Naive B cell (primary cell): ENCODE measurements at regions not wholly inside any gene's neighbourhood (a gene's known extent, or its start where the extent isn't known, plus 50 kb on each side); places are given as distances from the start of the nearest gene placed in this dataset.
A peak's percentile ranks its signal among the peaks of the same experiment; 100 is the strongest.
"Not testable (repeated sequence)": the region's sequence is repeated elsewhere in the genome, so short reads cannot be mapped to it uniquely, and the experiment has no call there.

Experiments used
- ATAC-seq, 2 donors: fragments of 150-1000 bp; cut with Tn5 transposase; 2 replicates each; pipeline ENCODE4 v1.10.0; 2021; ENCODE audit warnings: low read depth in 2 of 2, mild to moderate bottlenecking in 2 of 2, moderate library complexity in 2 of 2
- DNase-seq: peaks from one replicate; pipeline ENCODE4 v3.0.0; 2022
- H3K27ac Mint-ChIP-seq, 6 donors: one replicate each; pipeline ENCODE4 v1.8.0; 2020 to 2022; ENCODE audit warnings: mild to moderate bottlenecking in 6 of 6, mixed read lengths in 6 of 6, moderate library complexity in 5 of 6, inconsistent platforms in 2 of 6
- H3K27me3 Mint-ChIP-seq, 3 donors: one replicate each; pipeline ENCODE4 v1.8.0; 2021 to 2022; ENCODE audit warnings: mixed read lengths in 3 of 3, mild to moderate bottlenecking in 1 of 3
- H3K36me3 Mint-ChIP-seq, 2 donors: one replicate each; pipeline ENCODE4 v1.8.0; 2020 to 2022; ENCODE audit warnings: mixed read lengths in 2 of 2, inconsistent platforms in 1 of 2, mild to moderate bottlenecking in 1 of 2
- H3K4me1 Mint-ChIP-seq, 3 donors: one replicate each; pipeline ENCODE4 v1.8.0; 2020 to 2022; ENCODE audit warnings: mixed read lengths in 3 of 3, inconsistent platforms in 1 of 3, mild to moderate bottlenecking in 1 of 3, moderate library complexity in 1 of 3
- H3K4me3 Mint-ChIP-seq, 8 donors: one replicate each; pipeline ENCODE4 v1.8.0; 2020 to 2022; ENCODE audit warnings: mild to moderate bottlenecking in 8 of 8, mixed read lengths in 8 of 8, moderate library complexity in 8 of 8, inconsistent platforms in 2 of 8
- H3K9me3 Mint-ChIP-seq, 7 donors: one replicate each; pipeline ENCODE4 v1.8.0; 2020 to 2022; ENCODE audit warnings: mixed read lengths in 7 of 7, mild to moderate bottlenecking in 5 of 7, inconsistent platforms in 2 of 7, moderate library complexity in 1 of 7

DNA sequence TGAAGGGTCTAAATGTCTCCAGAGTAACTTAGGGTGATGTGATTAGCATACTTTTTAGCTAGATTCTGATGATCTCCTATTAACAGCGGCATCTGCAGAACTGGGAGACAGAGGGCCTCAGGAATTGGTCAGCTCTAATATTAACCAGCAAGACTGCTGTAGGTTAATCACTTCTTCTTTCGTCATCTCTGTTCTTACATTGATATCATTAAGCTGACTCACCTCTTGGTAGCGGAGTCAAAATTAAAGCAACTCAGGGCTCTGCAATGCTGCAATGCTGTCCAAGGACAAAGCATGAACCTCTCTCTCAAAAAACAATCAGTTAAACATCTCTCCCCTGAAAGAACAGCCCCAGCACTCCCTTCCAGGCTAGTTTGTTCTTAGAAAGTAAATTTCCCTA lies 57.5 kb upstream of the TRA2B start:
- Mint-ChIP-seq H3K27me3 (peaks cover 20 to 38% (median 24%) of the 10 kb centered on the region in 3 donors), H3K27ac (no peak overlapping the region), H3K4me3 (no peak overlapping the region), H3K4me1 (no peaks in the 10 kb centered on the region), H3K9me3 (no peaks in the 10 kb centered on the region), H3K36me3 (no peaks in the 10 kb centered on the region)
- ATAC-seq (no peak), DNase-seq (no peak)

DNA sequence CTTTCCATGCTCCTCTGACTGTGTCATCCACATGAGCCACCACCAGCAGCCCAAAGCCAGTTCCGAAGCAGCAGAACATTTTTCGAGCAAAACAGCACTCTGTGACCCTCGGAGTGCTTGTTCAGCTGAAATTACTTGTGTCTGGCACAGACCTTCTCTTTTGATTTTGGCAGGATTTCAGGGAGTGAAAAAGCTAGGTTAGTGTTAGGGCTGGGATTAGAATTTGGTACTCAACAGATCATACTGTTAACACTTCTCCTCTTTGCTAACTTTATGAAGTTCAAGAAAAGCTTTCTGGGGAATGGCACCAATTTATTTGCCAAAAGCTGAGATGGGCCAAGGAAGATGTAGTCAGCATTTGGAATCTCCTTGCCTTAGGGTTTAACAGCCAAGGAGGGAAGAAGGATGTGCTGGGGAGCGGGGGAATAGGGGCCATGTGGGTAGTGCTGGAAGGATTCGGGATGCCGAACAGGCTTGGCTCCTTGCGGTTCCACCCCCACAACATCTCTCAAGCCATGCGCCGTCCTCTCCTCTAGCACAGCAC lies 55.1 kb upstream of the TRA2B start:
- Mint-ChIP-seq H3K4me3 (no peak overlapping the region), H3K36me3 (no peaks in the 10 kb centered on the region), H3K27ac (peak overlapping the region in 1 of 6 donors; percentile 76), H3K27me3 (peaks cover 14 to 38% (median 18%) of the 10 kb centered on the region in 3 donors), H3K9me3 (no peaks in the 10 kb centered on the region), H3K4me1 (peaks cover 0 to 3% (median 0%) of the 10 kb centered on the region in 3 donors)
- ATAC-seq, result no peak
- DNase-seq, result no peak

DNA sequence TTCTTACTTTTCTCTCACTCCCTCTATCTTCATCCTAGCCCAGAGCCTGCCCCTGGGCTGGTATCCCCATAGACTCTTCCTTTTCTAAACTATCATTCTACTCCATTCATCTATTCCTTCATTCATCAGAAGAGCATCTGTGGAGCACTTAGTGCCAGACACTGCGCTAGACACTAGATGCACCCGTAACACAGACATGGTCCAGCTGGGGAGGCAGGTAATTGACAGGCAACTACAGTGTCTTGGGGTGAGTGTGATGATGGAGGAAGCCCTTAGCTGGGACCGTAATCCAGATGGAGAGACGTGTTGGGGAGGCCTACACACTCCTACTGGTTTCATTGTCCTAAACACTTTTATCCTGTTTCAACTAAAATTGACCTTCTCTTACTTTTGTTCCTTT lies 53.2 kb upstream of the TRA2B start:
- H3K27ac Mint-ChIP-seq, H3K4me1 Mint-ChIP-seq, ATAC-seq, H3K9me3 Mint-ChIP-seq, H3K36me3 Mint-ChIP-seq, DNase-seq, H3K4me3 Mint-ChIP-seq: not testable (repeated sequence)
- H3K27me3 Mint-ChIP-seq, result peaks cover 8 to 28% (median 15%) of the 10 kb centered on the region in 3 donors

- no peak overlapping the region for H3K27ac Mint-ChIP-seq
- DNase-seq, result no peak
- H3K27me3 Mint-ChIP-seq, result peaks cover 8 to 21% (median 20%) of the 10 kb centered on the region in 3 donors
- no peaks in the 10 kb centered on the region for H3K36me3 Mint-ChIP-seq
- H3K9me3 Mint-ChIP-seq, result no peaks in the 10 kb centered on the region
- no peak overlapping the region for H3K4me3 Mint-ChIP-seq
- peaks cover 0 to 3% (median 0%) of the 10 kb centered on the region in 3 donors for H3K4me1 Mint-ChIP-seq
- no peak for ATAC-seq
Measured at GRCh38 chr3:185989511-185989910, 51.7 kb upstream of the TRA2B start.

DNA sequence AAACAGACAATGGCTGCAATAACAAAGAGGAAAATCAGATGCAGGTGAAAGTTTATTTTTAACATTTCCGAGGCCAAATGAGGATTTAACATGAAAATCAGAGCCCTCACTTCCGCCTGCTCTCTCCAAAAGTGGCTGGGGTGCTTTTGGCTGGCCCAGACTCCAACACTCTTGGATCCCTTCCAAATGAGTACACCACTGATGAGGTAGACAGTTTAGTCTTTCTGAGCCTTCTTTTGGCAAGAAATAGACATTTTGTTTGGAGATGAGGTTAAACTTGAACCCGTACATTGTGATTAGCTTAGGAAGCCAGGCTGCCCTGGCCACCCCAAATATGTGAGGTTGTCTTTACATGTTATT lies 51.0 kb upstream of the TRA2B start:
- ATAC-seq (no peak), DNase-seq (no peak)
- peaks cover 0 to 3% (median 0%) of the 10 kb centered on the region in 3 donors for H3K4me1 Mint-ChIP-seq
- H3K36me3 Mint-ChIP-seq, result no peaks in the 10 kb centered on the region
- no peak overlapping the region for H3K4me3 Mint-ChIP-seq
- no peak overlapping the region for H3K27ac Mint-ChIP-seq
- H3K9me3 Mint-ChIP-seq, result no peaks in the 10 kb centered on the region
- peaks cover 9 to 24% (median 21%) of the 10 kb centered on the region in 3 donors for H3K27me3 Mint-ChIP-seq

DNA sequence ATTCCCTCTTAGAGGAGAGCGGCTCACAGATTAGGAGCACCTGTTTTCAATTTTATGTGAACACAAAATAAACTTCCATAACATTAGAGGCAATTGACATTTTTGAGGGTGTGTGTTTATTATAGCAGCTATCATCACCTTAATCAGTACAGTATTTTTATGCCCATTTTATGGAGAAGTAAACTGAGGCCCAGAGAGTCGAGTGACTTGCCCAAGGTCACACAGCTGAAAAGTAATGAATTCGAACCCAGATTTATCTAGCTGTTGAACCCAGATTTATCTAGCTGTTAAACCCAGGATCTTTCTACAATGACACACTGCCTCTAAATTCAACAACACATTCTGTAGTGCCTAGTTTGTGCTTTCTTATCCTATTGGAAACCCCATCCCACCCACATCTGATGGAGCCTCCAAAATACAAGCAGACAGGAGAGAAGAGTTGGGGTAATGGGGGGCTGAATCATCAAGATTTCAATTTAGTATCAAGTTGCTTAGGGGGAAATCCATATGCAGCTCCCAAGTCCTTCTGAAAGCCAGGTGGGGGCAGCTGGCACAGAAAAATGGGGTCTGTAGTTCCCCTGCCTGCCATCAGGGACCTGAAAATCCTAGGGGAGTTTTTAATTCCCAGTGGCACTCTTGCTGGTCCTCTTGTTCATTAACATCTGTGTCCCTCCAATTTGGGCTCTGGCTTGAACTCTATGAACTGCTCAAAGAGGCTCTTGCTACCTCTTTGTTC lies 50.4 kb upstream of the TRA2B start:
- no peak overlapping the region for H3K27ac Mint-ChIP-seq
- no peaks in the 10 kb centered on the region for H3K36me3 Mint-ChIP-seq
- peaks cover 3 to 8% (median 5%) of the 10 kb centered on the region in 3 donors for H3K4me1 Mint-ChIP-seq
- H3K27me3 Mint-ChIP-seq, result peaks cover 11 to 29% (median 21%) of the 10 kb centered on the region in 3 donors
- no peak overlapping the region for H3K4me3 Mint-ChIP-seq
- ATAC-seq (no peak), DNase-seq (no peak)
- no peaks in the 10 kb centered on the region for H3K9me3 Mint-ChIP-seq
